Glutamatergic neuron (in vitro differentiated cells): ENCODE measurements at regions not wholly inside any gene's neighbourhood (a gene's known extent, or its start where the extent isn't known, plus 50 kb on each side); places are given as distances from the start of the nearest gene placed in this dataset.

Experiments used
- DNase-seq: peaks from one replicate; pipeline ENCODE4 v3.0.0; 2022
- H3K27ac Mint-ChIP-seq: one replicate; pipeline ENCODE4 v1.8.0; 2020; ENCODE audit warnings: mild to moderate bottlenecking, mixed read lengths, inconsistent platforms; ENCODE audit not compliant: unreplicated experiment
- H3K27me3 Mint-ChIP-seq: one replicate; pipeline ENCODE4 v1.8.0; 2020; ENCODE audit warnings: mild to moderate bottlenecking, moderate library complexity, mixed read lengths, inconsistent platforms; ENCODE audit not compliant: unreplicated experiment
- H3K36me3 Mint-ChIP-seq: one replicate; pipeline ENCODE4 v1.8.0; 2020; ENCODE audit warnings: mild to moderate bottlenecking, mixed read lengths, inconsistent platforms; ENCODE audit not compliant: unreplicated experiment
- H3K4me1 Mint-ChIP-seq: one replicate; pipeline ENCODE4 v1.8.0; 2020; ENCODE audit warnings: mild to moderate bottlenecking, low read depth, mixed read lengths, inconsistent platforms; ENCODE audit not compliant: unreplicated experiment
- H3K4me3 Mint-ChIP-seq: one replicate; pipeline ENCODE4 v1.8.0; 2020; ENCODE audit warnings: mild to moderate bottlenecking, mixed read lengths, inconsistent platforms; ENCODE audit not compliant: unreplicated experiment
- H3K9me3 Mint-ChIP-seq: one replicate; pipeline ENCODE4 v1.8.0; 2020; ENCODE audit warnings: mild to moderate bottlenecking, moderate library complexity, mixed read lengths, inconsistent platforms; ENCODE audit not compliant: unreplicated experiment
- TF ChIP-seq, protein P1 (sequence below): fragments of 200-600 bp; sonication (generic); IDR thresholded peaks from one replicate; pipeline ENCODE4 v1.5.0; 2021; ENCODE audit not compliant: partially characterized antibody, unreplicated experiment

DNA sequence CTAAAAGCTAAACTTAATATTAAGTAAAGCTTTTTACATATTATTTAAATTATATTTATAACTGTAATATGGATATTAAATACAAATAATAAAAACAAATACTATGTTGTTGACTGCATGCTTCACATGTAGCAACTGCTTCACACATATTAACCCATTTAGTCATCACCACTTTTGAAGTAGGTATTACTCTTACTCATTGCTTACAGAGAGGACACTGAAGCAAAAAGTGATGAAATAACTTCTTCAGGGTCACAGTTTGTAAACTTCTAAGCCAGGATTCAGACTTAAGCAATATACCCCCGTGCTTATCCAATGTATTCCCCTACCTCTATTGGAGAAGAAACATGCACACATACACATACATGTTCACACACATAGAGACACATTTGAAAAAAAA is 166.6 kb downstream of the DKK2 start:
- DNase-seq = no peak
- Mint-ChIP-seq H3K4me1 (no peaks in the 10 kb centered on the region), H3K27ac (no peak overlapping the region), H3K36me3 (no peaks in the 10 kb centered on the region), H3K9me3 (no peaks in the 10 kb centered on the region), H3K4me3 (no peak overlapping the region), H3K27me3 (no peaks in the 10 kb centered on the region)
- TF ChIP-seq, protein P1, sequence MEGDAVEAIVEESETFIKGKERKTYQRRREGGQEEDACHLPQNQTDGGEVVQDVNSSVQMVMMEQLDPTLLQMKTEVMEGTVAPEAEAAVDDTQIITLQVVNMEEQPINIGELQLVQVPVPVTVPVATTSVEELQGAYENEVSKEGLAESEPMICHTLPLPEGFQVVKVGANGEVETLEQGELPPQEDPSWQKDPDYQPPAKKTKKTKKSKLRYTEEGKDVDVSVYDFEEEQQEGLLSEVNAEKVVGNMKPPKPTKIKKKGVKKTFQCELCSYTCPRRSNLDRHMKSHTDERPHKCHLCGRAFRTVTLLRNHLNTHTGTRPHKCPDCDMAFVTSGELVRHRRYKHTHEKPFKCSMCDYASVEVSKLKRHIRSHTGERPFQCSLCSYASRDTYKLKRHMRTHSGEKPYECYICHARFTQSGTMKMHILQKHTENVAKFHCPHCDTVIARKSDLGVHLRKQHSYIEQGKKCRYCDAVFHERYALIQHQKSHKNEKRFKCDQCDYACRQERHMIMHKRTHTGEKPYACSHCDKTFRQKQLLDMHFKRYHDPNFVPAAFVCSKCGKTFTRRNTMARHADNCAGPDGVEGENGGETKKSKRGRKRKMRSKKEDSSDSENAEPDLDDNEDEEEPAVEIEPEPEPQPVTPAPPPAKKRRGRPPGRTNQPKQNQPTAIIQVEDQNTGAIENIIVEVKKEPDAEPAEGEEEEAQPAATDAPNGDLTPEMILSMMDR = no peak

- DNase-seq = no peak
- Mint-ChIP-seq H3K27ac (no peak overlapping the region), H3K36me3 (no peaks in the 10 kb centered on the region)
These were observed 167.6 kb downstream of the DKK2 start for GRCh38 chr4:106868381-106869035.

GRCh38 chr4:106864231-106864630 is 171.9 kb downstream of the DKK2 start:
- H3K4me1 Mint-ChIP-seq = no peaks in the 10 kb centered on the region

More at GRCh38 chr4:106868381-106869035, 167.6 kb downstream of the DKK2 start:
- Mint-ChIP-seq H3K4me3 (no peak overlapping the region), H3K27me3 (no peaks in the 10 kb centered on the region), H3K9me3 (no peaks in the 10 kb centered on the region), H3K4me1 (no peaks in the 10 kb centered on the region)
- TF ChIP-seq, protein P1 = no peak

DNA sequence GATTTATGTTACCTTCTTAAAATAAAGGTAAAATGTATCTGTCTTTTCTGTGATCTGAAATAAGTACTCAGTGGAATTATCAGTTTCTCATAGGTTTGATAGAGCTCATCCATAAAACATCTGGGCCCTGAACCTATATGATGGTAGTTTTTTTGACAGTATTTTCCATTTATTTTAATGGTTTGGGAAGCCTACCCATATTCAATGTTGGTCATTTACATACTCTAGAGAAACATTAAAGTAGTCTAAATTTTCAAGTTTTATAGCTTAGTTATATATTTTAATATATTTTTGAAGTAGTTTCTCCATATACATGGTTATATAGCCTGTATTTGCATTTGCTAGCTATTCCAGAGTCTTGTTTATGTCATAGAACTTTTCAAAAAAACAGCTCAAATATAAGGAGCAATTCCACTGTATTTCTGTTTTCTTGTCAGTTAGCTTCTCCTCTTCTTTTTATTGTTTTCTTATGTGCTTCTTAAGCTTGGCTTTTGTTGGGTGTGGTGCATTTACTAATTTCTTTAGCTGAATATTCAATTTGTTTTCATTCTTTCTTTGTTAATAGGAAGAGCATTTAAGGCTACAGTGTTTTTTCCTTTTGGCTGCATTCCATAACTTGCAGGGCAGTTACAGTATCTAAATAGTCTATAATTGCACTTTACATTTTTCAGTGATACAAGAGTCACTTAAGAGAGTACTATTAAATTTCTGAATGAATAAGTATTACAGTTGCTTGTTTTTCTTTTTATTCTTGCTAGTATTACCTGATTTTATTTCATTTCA is 181.4 kb downstream of the DKK2 start:
- no peak for DNase-seq
- no peaks in the 10 kb centered on the region for H3K4me1 Mint-ChIP-seq
- H3K4me3 Mint-ChIP-seq = no peak overlapping the region
- TF ChIP-seq, protein P1 = no peak
- H3K27ac Mint-ChIP-seq = no peak overlapping the region
- H3K27me3 Mint-ChIP-seq = no peaks in the 10 kb centered on the region
- H3K36me3 Mint-ChIP-seq = no peaks in the 10 kb centered on the region
- no peaks in the 10 kb centered on the region for H3K9me3 Mint-ChIP-seq

More at GRCh38 chr4:106864231-106864630, 171.9 kb downstream of the DKK2 start:
- DNase-seq = no peak
- TF ChIP-seq, protein P1 = no peak
- H3K4me3 Mint-ChIP-seq = no peak overlapping the region
- no peak overlapping the region for H3K27ac Mint-ChIP-seq
- H3K9me3 Mint-ChIP-seq = no peaks in the 10 kb centered on the region
- H3K36me3 Mint-ChIP-seq = no peaks in the 10 kb centered on the region
- H3K27me3 Mint-ChIP-seq = no peaks in the 10 kb centered on the region

DNA sequence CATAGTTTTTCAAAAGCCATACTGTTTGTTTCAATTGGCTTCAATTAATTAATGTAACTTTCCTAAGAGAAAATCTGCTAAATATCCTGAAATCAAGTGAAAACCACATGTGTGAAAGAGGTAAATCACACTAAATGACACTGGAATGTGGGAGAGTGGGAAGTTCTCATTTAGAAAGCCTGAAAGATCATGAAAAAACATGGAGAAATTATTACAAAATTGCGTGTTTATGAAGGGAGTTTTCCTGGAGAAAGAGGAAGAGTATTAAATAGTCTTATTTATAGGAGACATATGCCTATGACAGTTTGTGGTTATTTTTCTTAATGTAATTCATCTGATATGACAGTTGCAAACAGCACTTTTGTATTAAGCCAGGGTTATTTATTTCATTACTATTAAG is 183.7 kb downstream of the DKK2 start:
- TF ChIP-seq, protein P1 = no peak

More for the DNA sequence above, 183.7 kb downstream of the DKK2 start:
- Mint-ChIP-seq H3K4me1 (no peaks in the 10 kb centered on the region), H3K27ac (no peak overlapping the region), H3K27me3 (no peaks in the 10 kb centered on the region), H3K36me3 (no peaks in the 10 kb centered on the region), H3K4me3 (no peak overlapping the region), H3K9me3 (no peaks in the 10 kb centered on the region)
- DNase-seq = no peak
